ENCODE measurements at regions not wholly inside any gene's neighbourhood (a gene's known extent, or its start where the extent isn't known, plus 50 kb on each side); places are given as distances from the start of the nearest gene placed in this dataset.
A peak's percentile ranks its signal among the peaks of the same experiment; 100 is the strongest.

- DNase-seq (ENCODE audit: low read depth): no peak
- no peak overlapping the region for H3K4me3 ChIP-seq (ENCODE audit: low read depth, low read length)
Observed at GRCh38 chr15:72933976-72934375, 118.3 kb upstream of the NEO1 start.

GRCh38 chr15:72932472-72932871 is 119.8 kb upstream of the NEO1 start:
- no peak for DNase-seq (ENCODE audit: low read depth)
- H3K4me3 ChIP-seq (ENCODE audit: low read depth, low read length): no peak overlapping the region

GRCh38 chr15:72927451-72927850 is 124.8 kb upstream of the NEO1 start:
- DNase-seq (ENCODE audit: low read depth): no peak
- no peak overlapping the region for H3K4me3 ChIP-seq (ENCODE audit: low read depth, low read length)

GRCh38 chr15:72925661-72926060 is 126.6 kb upstream of the NEO1 start:
- H3K4me3 ChIP-seq (ENCODE audit: low read depth, low read length): no peak overlapping the region
- DNase-seq (ENCODE audit: low read depth): no peak

GRCh38 chr15:72923289-72923688 is 129.0 kb upstream of the NEO1 start:
- no peak overlapping the region for H3K4me3 ChIP-seq (ENCODE audit: low read depth, low read length)
- no peak for DNase-seq (ENCODE audit: low read depth)

- no peak for DNase-seq (ENCODE audit: low read depth)
- no peak overlapping the region for H3K4me3 ChIP-seq (ENCODE audit: low read depth, low read length)
Observed at GRCh38 chr15:72920551-72920950, 131.7 kb upstream of the NEO1 start.

GRCh38 chr15:72919936-72920465 is 132.3 kb upstream of the NEO1 start:
- no peak overlapping the region for H3K4me3 ChIP-seq (ENCODE audit: low read depth, low read length)
- DNase-seq (ENCODE audit: low read depth): no peak

- no peak overlapping the region for H3K4me3 ChIP-seq (ENCODE audit: low read depth, low read length)
- no peak for DNase-seq (ENCODE audit: low read depth)
Observed at GRCh38 chr15:72916897-72917296, 133.3 kb upstream of the ADPGK start.

GRCh38 chr15:72916378-72916777 is 132.8 kb upstream of the ADPGK start:
- no peak for DNase-seq (ENCODE audit: low read depth)
- H3K4me3 ChIP-seq (ENCODE audit: low read depth, low read length): no peak overlapping the region

- H3K4me3 ChIP-seq (ENCODE audit: low read depth, low read length): no peak overlapping the region
- no peak for DNase-seq (ENCODE audit: low read depth)
Observed at GRCh38 chr15:72915843-72916242, 132.3 kb upstream of the ADPGK start.

GRCh38 chr15:72912996-72913395 is 129.4 kb upstream of the ADPGK start:
- DNase-seq (ENCODE audit: low read depth): no peak
- no peak overlapping the region for H3K4me3 ChIP-seq (ENCODE audit: low read depth, low read length)

- DNase-seq (ENCODE audit: low read depth): no peak
Observed at GRCh38 chr15:72912121-72912520, 128.6 kb upstream of the ADPGK start.

GRCh38 chr15:72911626-72912025 is 128.1 kb upstream of the ADPGK start:
- no peak for DNase-seq (ENCODE audit: low read depth)
- H3K4me3 ChIP-seq (ENCODE audit: low read depth, low read length): no peak overlapping the region

More at GRCh38 chr15:72912121-72912520, 128.6 kb upstream of the ADPGK start:
- H3K4me3 ChIP-seq (ENCODE audit: low read depth, low read length): no peak overlapping the region

GRCh38 chr15:72908713-72909112 is 125.2 kb upstream of the ADPGK start:
- no peak for DNase-seq (ENCODE audit: low read depth)
- no peak overlapping the region for H3K4me3 ChIP-seq (ENCODE audit: low read depth, low read length)

- H3K4me3 ChIP-seq (ENCODE audit: low read depth, low read length): no peak overlapping the region
- DNase-seq (ENCODE audit: low read depth): no peak
Observed at GRCh38 chr15:72907733-72908132, 124.2 kb upstream of the ADPGK start.

- no peak for DNase-seq (ENCODE audit: low read depth)
- H3K4me3 ChIP-seq (ENCODE audit: low read depth, low read length): no peak overlapping the region
Observed at GRCh38 chr15:72902919-72903260, 119.3 kb upstream of the ADPGK start.

GRCh38 chr15:72902245-72902918 is 118.8 kb upstream of the ADPGK start:
- DNase-seq (ENCODE audit: low read depth): peak; percentile 30
- no peak overlapping the region for H3K4me3 ChIP-seq (ENCODE audit: low read depth, low read length)

- H3K4me3 ChIP-seq (ENCODE audit: low read depth, low read length): no peak overlapping the region
- DNase-seq (ENCODE audit: low read depth): no peak
Observed at GRCh38 chr15:72892986-72893385, 109.4 kb upstream of the ADPGK start.

GRCh38 chr15:72890043-72890442 is 106.5 kb upstream of the ADPGK start:
- DNase-seq (ENCODE audit: low read depth): no peak
- no peak overlapping the region for H3K4me3 ChIP-seq (ENCODE audit: low read depth, low read length)

GRCh38 chr15:72889545-72889944 is 106.0 kb upstream of the ADPGK start:
- H3K4me3 ChIP-seq (ENCODE audit: low read depth, low read length): no peak overlapping the region
- DNase-seq (ENCODE audit: low read depth): no peak

GRCh38 chr15:72888811-72889210 is 105.3 kb upstream of the ADPGK start:
- DNase-seq (ENCODE audit: low read depth): no peak
- no peak overlapping the region for H3K4me3 ChIP-seq (ENCODE audit: low read depth, low read length)

GRCh38 chr15:72888211-72888610 is 104.7 kb upstream of the ADPGK start:
- no peak for DNase-seq (ENCODE audit: low read depth)
- H3K4me3 ChIP-seq (ENCODE audit: low read depth, low read length): no peak overlapping the region
